ENCODE measurements at regions not wholly inside any gene's neighbourhood (a gene's known extent, or its start where the extent isn't known, plus 50 kb on each side); places are given as distances from the start of the nearest gene placed in this dataset.
"Not testable (repeated sequence)": the region's sequence is repeated elsewhere in the genome, so short reads cannot be mapped to it uniquely, and the experiment has no call there.

GRCh38 chr4:179353786-179354185 lies 1911.5 kb upstream of the AGA start:
- no peak for DNase-seq

- no peak for DNase-seq
Observed at GRCh38 chr4:179361978-179362486, 1919.8 kb upstream of the AGA start.

- not testable (repeated sequence) for DNase-seq
Observed at GRCh38 chr4:179365932-179366331, 1923.7 kb upstream of the AGA start.

GRCh38 chr4:179372242-179372641 lies 1930.0 kb upstream of the AGA start:
- no peak for DNase-seq

GRCh38 chr4:179372746-179373145 lies 1930.5 kb upstream of the AGA start:
- DNase-seq, result no peak

- DNase-seq, result not testable (repeated sequence)
Observed at GRCh38 chr4:179378847-179379246, 1936.6 kb upstream of the AGA start.

GRCh38 chr4:179392787-179393186 lies 1950.5 kb upstream of the AGA start:
- DNase-seq, result no peak

- no peak for DNase-seq
Observed at GRCh38 chr4:179398414-179398813, 1956.2 kb upstream of the AGA start.

- no peak for DNase-seq
Observed at GRCh38 chr4:179399054-179399782, 1957.0 kb upstream of the AGA start.

GRCh38 chr4:179415037-179415846 lies 1973.0 kb upstream of the AGA start:
- no peak for DNase-seq

- DNase-seq, result no peak
Observed at GRCh38 chr4:179415847-179416223, 1973.6 kb upstream of the AGA start.

GRCh38 chr4:179417357-179417756 lies 1975.1 kb upstream of the AGA start:
- DNase-seq, result no peak

GRCh38 chr4:179437962-179438361 lies 1995.7 kb upstream of the AGA start:
- DNase-seq, result no peak

GRCh38 chr4:179441596-179441995 lies 1999.4 kb upstream of the AGA start:
- DNase-seq, result no peak

GRCh38 chr4:179447308-179447707 lies 2005.1 kb upstream of the AGA start:
- no peak for DNase-seq

GRCh38 chr4:179465131-179465797 lies 2023.0 kb upstream of the AGA start:
- DNase-seq, result no peak

- no peak for DNase-seq
Observed at GRCh38 chr4:179467878-179468277, 2025.6 kb upstream of the AGA start.

GRCh38 chr4:179472164-179472563 lies 2029.9 kb upstream of the AGA start:
- DNase-seq, result no peak

- DNase-seq, result no peak
Observed at GRCh38 chr4:179478608-179479007, 2036.4 kb upstream of the AGA start.

GRCh38 chr4:179485781-179486180 lies 2043.5 kb upstream of the AGA start:
- DNase-seq, result no peak

GRCh38 chr4:179486570-179487335 lies 2044.5 kb upstream of the AGA start:
- DNase-seq, result no peak

GRCh38 chr4:179492260-179493080 lies 2050.2 kb upstream of the AGA start:
- no peak for DNase-seq
